ENCODE measurements at regions not wholly inside any gene's neighbourhood (a gene's known extent, or its start where the extent isn't known, plus 50 kb on each side); places are given as distances from the start of the nearest gene placed in this dataset.
A peak's percentile ranks its signal among the peaks of the same experiment; 100 is the strongest.

DNA sequence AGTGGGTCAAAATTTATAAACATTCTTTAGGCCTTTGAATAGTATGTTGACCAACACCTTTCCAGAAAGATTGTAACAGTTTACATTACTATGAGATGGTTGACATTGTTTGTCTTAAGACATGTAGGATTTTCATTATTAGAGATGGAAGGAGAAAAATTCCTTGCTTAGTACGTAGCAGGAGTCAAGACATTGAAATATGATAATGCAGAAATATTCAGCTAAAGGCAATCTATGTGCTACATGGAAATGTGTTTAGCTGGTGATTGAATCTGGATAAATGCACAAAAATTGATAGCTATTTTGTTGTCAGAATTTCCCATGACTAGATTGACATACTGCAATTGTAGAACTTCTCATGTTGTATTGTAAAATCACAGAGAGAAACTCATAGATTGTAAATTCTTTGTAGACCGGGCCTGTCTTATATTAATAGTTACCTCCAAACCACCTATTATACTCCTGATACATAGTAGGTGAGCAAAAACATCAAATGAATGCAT, 370.4 kb upstream of the CBLB start:
- Mint-ChIP-seq H3K9me3 (peaks cover 11% of the 10 kb centered on the region), H3K4me3 (no peak overlapping the region), H3K4me1 (peaks cover 4% of the 10 kb centered on the region), H3K27ac (no peak overlapping the region), H3K36me3 (ENCODE audit: low read depth) (no peaks in the 10 kb centered on the region), H3K27me3 (no peaks in the 10 kb centered on the region)
- ChIA-PET POLR2A (no interaction called here), CTCF (no interaction called here)
- TF ChIP-seq, protein P1, sequence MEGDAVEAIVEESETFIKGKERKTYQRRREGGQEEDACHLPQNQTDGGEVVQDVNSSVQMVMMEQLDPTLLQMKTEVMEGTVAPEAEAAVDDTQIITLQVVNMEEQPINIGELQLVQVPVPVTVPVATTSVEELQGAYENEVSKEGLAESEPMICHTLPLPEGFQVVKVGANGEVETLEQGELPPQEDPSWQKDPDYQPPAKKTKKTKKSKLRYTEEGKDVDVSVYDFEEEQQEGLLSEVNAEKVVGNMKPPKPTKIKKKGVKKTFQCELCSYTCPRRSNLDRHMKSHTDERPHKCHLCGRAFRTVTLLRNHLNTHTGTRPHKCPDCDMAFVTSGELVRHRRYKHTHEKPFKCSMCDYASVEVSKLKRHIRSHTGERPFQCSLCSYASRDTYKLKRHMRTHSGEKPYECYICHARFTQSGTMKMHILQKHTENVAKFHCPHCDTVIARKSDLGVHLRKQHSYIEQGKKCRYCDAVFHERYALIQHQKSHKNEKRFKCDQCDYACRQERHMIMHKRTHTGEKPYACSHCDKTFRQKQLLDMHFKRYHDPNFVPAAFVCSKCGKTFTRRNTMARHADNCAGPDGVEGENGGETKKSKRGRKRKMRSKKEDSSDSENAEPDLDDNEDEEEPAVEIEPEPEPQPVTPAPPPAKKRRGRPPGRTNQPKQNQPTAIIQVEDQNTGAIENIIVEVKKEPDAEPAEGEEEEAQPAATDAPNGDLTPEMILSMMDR (IDR thresholded peaks at IDR 0.05): no peak
- intact Hi-C loops (cut with micrococcal nuclease): no loop called here
- ATAC-seq (ENCODE audit: low read depth) (no peak), DNase-seq (no peak)

DNA sequence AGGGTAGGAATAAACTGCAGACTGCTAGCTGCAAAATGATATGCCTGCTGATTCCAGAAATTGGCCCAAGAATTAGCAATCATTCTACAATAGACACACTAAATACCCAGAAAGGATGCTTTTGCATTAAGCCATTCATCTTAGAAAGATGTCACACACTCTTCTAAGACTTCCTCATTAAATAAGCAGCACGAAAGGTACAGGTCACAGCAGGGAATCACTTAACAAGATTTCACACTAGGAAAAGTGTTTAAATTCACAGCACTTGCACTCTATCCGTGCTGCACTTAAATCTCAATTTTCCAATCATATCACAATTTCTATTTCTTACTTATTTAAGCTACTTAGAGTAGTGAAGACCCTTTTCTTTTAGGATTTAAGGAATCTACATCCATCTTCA, 372.8 kb upstream of the CBLB start:
- ATAC-seq (ENCODE audit: low read depth): no peak
- intact Hi-C loops (cut with micrococcal nuclease): no loop called here
- ChIA-PET CTCF (no interaction called here), POLR2A (no interaction called here)
- Mint-ChIP-seq H3K4me3 (no peak overlapping the region), H3K9me3 (peaks cover 11% of the 10 kb centered on the region), H3K36me3 (ENCODE audit: low read depth) (no peaks in the 10 kb centered on the region), H3K4me1 (peaks cover 4% of the 10 kb centered on the region), H3K27ac (no peak overlapping the region), H3K27me3 (no peaks in the 10 kb centered on the region)
- no peak for DNase-seq
- TF ChIP-seq, protein P1 (IDR thresholded peaks at IDR 0.05): no peak

DNA sequence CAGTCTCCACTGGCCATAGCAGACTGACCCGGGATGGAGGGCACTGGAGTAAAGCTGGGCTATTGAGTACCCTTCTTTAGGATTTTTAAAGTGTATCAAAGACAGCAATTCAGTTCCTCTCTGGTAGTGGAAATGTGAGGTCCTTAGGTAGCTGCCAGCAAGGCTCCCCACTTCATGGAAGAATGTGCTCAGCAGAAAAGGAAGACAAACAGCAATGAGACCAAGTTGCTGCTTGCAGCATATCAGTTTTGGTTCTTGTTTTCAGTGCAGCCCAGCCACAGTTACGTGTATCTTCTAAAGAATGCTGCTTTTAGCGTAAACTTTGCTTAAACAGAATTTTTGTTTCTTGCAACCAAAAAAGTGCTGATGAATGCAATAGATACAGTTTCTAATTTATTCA, 374.0 kb upstream of the CBLB start:
- Mint-ChIP-seq H3K27ac (no peak overlapping the region), H3K4me1 (peaks cover 4% of the 10 kb centered on the region), H3K27me3 (no peaks in the 10 kb centered on the region), H3K36me3 (ENCODE audit: low read depth) (no peaks in the 10 kb centered on the region), H3K4me3 (no peak overlapping the region), H3K9me3 (peaks cover 7% of the 10 kb centered on the region)
- ATAC-seq (ENCODE audit: low read depth) (peak; percentile 34), DNase-seq (no peak)
- intact Hi-C loops (cut with micrococcal nuclease): no loop called here
- TF ChIP-seq, protein P1 (IDR thresholded peaks at IDR 0.05): no peak
- CTCF ChIA-PET: no interaction called here
- POLR2A ChIA-PET: no interaction called here

DNA sequence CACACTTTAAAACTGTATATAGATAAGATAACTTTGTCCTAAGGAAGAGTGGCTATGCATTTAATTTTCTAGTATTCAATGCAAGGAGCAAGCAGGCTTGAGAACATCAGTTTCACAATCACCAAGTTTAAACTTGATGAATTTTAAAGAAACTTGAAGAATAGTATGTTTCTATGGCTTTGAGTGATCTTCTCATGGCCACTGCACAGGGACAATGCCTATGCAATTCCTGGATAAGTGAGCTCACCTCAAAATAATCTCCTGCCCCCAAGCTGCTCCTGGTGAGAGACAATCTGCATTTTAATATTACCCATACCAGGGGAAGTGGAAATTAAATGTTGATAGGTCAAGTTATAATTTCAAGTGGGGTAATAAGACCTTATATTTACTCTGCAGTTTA, 376.6 kb upstream of the CBLB start:
- TF ChIP-seq, protein P1 (IDR thresholded peaks at IDR 0.05): no peak
- H3K27ac Mint-ChIP-seq: no peak overlapping the region
- POLR2A ChIA-PET: no interaction called here
- H3K4me1 Mint-ChIP-seq: peaks cover 12% of the 10 kb centered on the region
- no peak for DNase-seq
- H3K36me3 Mint-ChIP-seq (ENCODE audit: low read depth): no peaks in the 10 kb centered on the region
- no peak overlapping the region for H3K4me3 Mint-ChIP-seq
- no peaks in the 10 kb centered on the region for H3K9me3 Mint-ChIP-seq
- intact Hi-C loops (cut with micrococcal nuclease): no loop called here
- CTCF ChIA-PET: no interaction called here
- ATAC-seq (ENCODE audit: low read depth): no peak
- no peaks in the 10 kb centered on the region for H3K27me3 Mint-ChIP-seq

DNA sequence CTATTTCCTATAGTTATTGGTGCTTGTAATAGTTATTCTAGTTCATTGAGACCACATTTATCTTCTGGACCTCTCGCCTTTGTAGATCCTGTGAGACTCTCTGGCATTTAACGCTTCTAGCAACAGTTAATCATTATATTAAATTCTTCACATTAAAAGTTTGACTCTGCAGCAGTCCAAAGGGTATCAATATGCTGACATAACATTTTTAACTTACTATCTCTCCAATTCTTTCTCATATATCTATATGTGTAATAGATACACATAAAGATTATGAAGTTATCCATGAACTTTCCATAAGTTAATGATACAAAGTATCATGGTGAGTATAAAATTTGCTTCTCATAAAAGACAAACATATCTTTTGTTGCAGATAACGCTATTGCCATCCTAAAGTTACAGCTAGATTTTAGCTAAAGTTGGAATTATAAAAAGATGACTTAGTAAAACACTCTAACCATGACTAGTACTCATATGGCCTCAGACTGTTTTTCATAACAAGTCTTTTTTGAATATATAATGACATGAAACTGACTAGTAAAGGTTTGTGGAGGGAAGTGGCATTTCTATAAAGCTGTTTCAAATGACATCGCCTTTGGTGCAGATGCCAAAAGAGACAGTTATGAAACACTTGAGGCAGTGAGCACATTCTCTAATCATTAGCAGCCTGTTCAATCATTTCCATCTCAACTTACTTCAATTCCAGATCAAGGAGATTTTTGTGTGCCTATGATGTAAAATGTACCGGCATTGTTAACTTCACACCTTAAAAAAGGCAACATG, 379.3 kb upstream of the CBLB start:
- DNase-seq (no peak), ATAC-seq (ENCODE audit: low read depth) (no peak)
- Mint-ChIP-seq H3K9me3 (no peaks in the 10 kb centered on the region), H3K27me3 (no peaks in the 10 kb centered on the region), H3K36me3 (ENCODE audit: low read depth) (peaks cover 4% of the 10 kb centered on the region), H3K27ac (no peak overlapping the region), H3K4me3 (no peak overlapping the region), H3K4me1 (peaks cover 8% of the 10 kb centered on the region)
- intact Hi-C loops (cut with micrococcal nuclease): no loop called here
- ChIA-PET POLR2A (no interaction called here), CTCF (no interaction called here)
- TF ChIP-seq, protein P1 (IDR thresholded peaks at IDR 0.05): no peak

Measured in activated B cell treated with CpG ODN at 0.5 μM for 24 hours (primary cell).